ENCODE measurements at regions not wholly inside any gene's neighbourhood (a gene's known extent, or its start where the extent isn't known, plus 50 kb on each side); places are given as distances from the start of the nearest gene placed in this dataset.

DNA sequence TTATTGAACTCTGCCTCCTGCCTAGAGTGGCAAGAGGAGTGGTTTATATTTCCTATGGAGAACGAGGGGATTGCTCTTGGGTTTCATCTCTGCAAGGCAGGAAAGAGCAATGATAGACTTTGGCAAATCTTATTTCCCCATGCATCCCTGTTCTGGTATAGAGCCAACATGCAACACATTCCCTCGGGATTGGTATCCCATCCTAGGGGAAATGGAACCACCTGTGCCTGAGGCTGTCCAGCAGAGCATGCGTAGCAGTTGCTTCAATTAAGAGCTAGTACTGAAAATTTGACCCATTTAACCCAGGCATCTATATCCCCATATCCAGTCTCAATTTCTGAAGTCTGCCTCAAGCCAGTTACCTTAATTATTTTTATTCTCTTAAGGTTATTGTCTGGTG lies 205.3 kb downstream of the KCNS3 start:
- 16% methylated on average over 3 of the region's 3 CpGs for WGBS (ENCODE audit: missing lambda C conversion rate)
- Histone ChIP-seq H3K27ac (no peak overlapping the region), H3K4me2 (no peak overlapping the region), H3K4me1 (no peaks in the 10 kb centered on the region), H3K4me3 (no peak overlapping the region), H3K9me3 (no peaks in the 10 kb centered on the region)
- ChIA-PET POLR2A (no interaction called here), CTCF (interaction anchor here (0.7 kb wide), 1 partner anchor 11 kb away, joined by 3 read pairs; no protein-coding TSS in a partner anchor)
- FAIRE-seq (no peak), ATAC-seq (no peak), DNase-seq (ENCODE audit: low read depth in 1 of 2, low spot score in 1 of 2) (no peak)
- TF ChIP-seq CEBPB (IDR thresholded peaks at IDR 0.05) (no peak), HOXA7 (CRISPR knock-in tag; IDR thresholded peaks at IDR 0.05) (no peak), GATA3 (IDR thresholded peaks at IDR 0.05; ENCODE audit: borderline replicate concordance) (no peak), RCOR1 (IDR thresholded peaks at IDR 0.05; ENCODE audit: low read depth, low read length) (no peak), MAZ (IDR thresholded peaks at IDR 0.05; ENCODE audit: borderline replicate concordance, low read depth, low read length) (no peak), KDM1A (IDR thresholded peaks at IDR 0.05; ENCODE audit: low read depth) (no peak), ZSCAN20 (CRISPR knock-in tag; IDR thresholded peaks at IDR 0.05) (no peak), ESRRA (IDR thresholded peaks at IDR 0.05; ENCODE audit: borderline replicate concordance, low read length) (no peak), POLR2A (IDR thresholded peaks at IDR 0.05; ENCODE audit: low read length) (no peak), FOSB (CRISPR knock-in tag; IDR thresholded peaks at IDR 0.05) (no peak), ZFP36 (IDR thresholded peaks at IDR 0.05; ENCODE audit: borderline replicate concordance, partially characterized antibody) (no peak), EHF (CRISPR knock-in tag; IDR thresholded peaks at IDR 0.05) (no peak), SREBF2 (IDR thresholded peaks at IDR 0.05) (no peak), NR3C1 (IDR thresholded peaks at IDR 0.05) (no peak)
- TF ChIP-seq, protein P1, sequence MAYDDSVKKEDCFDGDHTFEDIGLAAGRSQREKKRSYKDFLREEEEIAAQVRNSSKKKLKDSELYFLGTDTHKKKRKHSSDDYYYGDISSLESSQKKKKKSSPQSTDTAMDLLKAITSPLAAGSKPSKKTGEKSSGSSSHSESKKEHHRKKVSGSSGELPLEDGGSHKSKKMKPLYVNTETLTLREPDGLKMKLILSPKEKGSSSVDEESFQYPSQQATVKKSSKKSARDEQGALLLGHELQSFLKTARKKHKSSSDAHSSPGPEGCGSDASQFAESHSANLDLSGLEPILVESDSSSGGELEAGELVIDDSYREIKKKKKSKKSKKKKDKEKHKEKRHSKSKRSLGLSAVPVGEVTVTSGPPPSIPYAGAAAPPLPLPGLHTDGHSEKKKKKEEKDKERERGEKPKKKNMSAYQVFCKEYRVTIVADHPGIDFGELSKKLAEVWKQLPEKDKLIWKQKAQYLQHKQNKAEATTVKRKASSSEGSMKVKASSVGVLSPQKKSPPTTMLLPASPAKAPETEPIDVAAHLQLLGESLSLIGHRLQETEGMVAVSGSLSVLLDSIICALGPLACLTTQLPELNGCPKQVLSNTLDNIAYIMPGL (CRISPR knock-in tag; IDR thresholded peaks at IDR 0.05; ENCODE audit: borderline replicate concordance): no peak
- TF ChIP-seq, protein P2, sequence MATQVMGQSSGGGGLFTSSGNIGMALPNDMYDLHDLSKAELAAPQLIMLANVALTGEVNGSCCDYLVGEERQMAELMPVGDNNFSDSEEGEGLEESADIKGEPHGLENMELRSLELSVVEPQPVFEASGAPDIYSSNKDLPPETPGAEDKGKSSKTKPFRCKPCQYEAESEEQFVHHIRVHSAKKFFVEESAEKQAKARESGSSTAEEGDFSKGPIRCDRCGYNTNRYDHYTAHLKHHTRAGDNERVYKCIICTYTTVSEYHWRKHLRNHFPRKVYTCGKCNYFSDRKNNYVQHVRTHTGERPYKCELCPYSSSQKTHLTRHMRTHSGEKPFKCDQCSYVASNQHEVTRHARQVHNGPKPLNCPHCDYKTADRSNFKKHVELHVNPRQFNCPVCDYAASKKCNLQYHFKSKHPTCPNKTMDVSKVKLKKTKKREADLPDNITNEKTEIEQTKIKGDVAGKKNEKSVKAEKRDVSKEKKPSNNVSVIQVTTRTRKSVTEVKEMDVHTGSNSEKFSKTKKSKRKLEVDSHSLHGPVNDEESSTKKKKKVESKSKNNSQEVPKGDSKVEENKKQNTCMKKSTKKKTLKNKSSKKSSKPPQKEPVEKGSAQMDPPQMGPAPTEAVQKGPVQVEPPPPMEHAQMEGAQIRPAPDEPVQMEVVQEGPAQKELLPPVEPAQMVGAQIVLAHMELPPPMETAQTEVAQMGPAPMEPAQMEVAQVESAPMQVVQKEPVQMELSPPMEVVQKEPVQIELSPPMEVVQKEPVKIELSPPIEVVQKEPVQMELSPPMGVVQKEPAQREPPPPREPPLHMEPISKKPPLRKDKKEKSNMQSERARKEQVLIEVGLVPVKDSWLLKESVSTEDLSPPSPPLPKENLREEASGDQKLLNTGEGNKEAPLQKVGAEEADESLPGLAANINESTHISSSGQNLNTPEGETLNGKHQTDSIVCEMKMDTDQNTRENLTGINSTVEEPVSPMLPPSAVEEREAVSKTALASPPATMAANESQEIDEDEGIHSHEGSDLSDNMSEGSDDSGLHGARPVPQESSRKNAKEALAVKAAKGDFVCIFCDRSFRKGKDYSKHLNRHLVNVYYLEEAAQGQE (IDR thresholded peaks at IDR 0.05): no peak
- TF ChIP-seq, protein P3, sequence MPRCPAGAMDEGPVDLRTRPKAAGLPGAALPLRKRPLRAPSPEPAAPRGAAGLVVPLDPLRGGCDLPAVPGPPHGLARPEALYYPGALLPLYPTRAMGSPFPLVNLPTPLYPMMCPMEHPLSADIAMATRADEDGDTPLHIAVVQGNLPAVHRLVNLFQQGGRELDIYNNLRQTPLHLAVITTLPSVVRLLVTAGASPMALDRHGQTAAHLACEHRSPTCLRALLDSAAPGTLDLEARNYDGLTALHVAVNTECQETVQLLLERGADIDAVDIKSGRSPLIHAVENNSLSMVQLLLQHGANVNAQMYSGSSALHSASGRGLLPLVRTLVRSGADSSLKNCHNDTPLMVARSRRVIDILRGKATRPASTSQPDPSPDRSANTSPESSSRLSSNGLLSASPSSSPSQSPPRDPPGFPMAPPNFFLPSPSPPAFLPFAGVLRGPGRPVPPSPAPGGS (IDR thresholded peaks at IDR 0.05): no peak
- TF ChIP-seq, protein P4, sequence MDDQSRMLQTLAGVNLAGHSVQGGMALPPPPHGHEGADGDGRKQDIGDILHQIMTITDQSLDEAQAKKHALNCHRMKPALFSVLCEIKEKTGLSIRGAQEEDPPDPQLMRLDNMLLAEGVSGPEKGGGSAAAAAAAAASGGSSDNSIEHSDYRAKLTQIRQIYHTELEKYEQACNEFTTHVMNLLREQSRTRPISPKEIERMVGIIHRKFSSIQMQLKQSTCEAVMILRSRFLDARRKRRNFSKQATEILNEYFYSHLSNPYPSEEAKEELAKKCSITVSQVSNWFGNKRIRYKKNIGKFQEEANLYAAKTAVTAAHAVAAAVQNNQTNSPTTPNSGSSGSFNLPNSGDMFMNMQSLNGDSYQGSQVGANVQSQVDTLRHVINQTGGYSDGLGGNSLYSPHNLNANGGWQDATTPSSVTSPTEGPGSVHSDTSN (IDR thresholded peaks at IDR 0.05): no peak
- TF ChIP-seq, protein P5, sequence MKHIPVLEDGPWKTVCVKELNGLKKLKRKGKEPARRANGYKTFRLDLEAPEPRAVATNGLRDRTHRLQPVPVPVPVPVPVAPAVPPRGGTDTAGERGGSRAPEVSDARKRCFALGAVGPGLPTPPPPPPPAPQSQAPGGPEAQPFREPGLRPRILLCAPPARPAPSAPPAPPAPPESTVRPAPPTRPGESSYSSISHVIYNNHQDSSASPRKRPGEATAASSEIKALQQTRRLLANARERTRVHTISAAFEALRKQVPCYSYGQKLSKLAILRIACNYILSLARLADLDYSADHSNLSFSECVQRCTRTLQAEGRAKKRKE (CRISPR knock-in tag; IDR thresholded peaks at IDR 0.05; ENCODE audit: low read depth): no peak

DNA sequence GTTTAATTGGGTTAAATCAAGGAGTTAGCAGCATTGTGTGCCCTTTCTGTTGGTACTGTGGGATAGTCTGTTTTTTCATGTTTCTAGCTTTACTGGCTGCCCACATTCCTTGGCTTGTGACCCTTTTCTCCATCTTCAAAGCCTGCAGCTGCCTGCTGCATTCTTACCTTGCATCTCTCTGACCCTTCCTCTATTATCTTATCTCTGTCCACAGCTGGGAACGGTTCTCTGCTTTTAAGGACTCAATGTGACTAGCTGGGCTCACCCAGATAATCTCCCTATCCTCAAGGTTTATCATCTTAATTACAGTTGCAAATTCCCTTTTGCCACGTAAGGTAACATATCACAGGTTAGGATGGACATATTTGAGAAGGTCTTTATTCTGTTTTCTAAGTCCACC lies 199.7 kb downstream of the KCNS3 start:
- 11% methylated on average over 2 of the region's 2 CpGs for WGBS (ENCODE audit: missing lambda C conversion rate)
- ATAC-seq: no peak
- no peaks in the 10 kb centered on the region for H3K9me3 ChIP-seq
- no peak overlapping the region for H3K4me2 ChIP-seq
- DNase-seq (ENCODE audit: low read depth in 1 of 2, low spot score in 1 of 2): no peak
- H3K4me3 ChIP-seq: no peak overlapping the region
- no peaks in the 10 kb centered on the region for H3K4me1 ChIP-seq
- no peak overlapping the region for H3K27ac ChIP-seq
- CTCF ChIA-PET: no interaction called here
- POLR2A ChIA-PET: no interaction called here
- FAIRE-seq: no peak
- no peak for TF ChIP-seq POLR2A (IDR thresholded peaks at IDR 0.05; ENCODE audit: low read length)
- TF ChIP-seq ZSCAN20 (CRISPR knock-in tag; IDR thresholded peaks at IDR 0.05): no peak
- TF ChIP-seq HOXB13 (CRISPR knock-in tag; IDR thresholded peaks at IDR 0.05; ENCODE audit: low read depth): no peak
- TF ChIP-seq RNF2 (IDR thresholded peaks at IDR 0.05; ENCODE audit: borderline replicate concordance, low read depth): no peak
- TF ChIP-seq EHF (CRISPR knock-in tag; IDR thresholded peaks at IDR 0.05): no peak
- TF ChIP-seq HDAC2 (IDR thresholded peaks at IDR 0.05): no peak
- TF ChIP-seq EP300 (IDR thresholded peaks at IDR 0.05): no peak
- TF ChIP-seq, protein P1 (CRISPR knock-in tag; IDR thresholded peaks at IDR 0.05; ENCODE audit: borderline replicate concordance): no peak
- no peak for TF ChIP-seq FOSL2 (IDR thresholded peaks at IDR 0.05)
- no peak for TF ChIP-seq FOSL2 (CRISPR knock-in tag; IDR thresholded peaks at IDR 0.05)
- TF ChIP-seq CBX8 (IDR thresholded peaks at IDR 0.05): no peak
- no peak for TF ChIP-seq ZC3H11A (IDR thresholded peaks at IDR 0.05)
- TF ChIP-seq, protein P6, sequence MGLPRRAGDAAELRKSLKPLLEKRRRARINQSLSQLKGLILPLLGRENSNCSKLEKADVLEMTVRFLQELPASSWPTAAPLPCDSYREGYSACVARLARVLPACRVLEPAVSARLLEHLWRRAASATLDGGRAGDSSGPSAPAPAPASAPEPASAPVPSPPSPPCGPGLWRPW (IDR thresholded peaks at IDR 0.05): no peak
- TF ChIP-seq CEBPB (IDR thresholded peaks at IDR 0.05): no peak
- TF ChIP-seq RFX5 (IDR thresholded peaks at IDR 0.05): no peak
